Cardiac muscle cell (in vitro differentiated cells and primary cell): ENCODE measurements at regions not wholly inside any gene's neighbourhood (a gene's known extent, or its start where the extent isn't known, plus 50 kb on each side); places are given as distances from the start of the nearest gene placed in this dataset.
A peak's percentile ranks its signal among the peaks of the same experiment; 100 is the strongest.
"Not testable (repeated sequence)": the region's sequence is repeated elsewhere in the genome, so short reads cannot be mapped to it uniquely, and the experiment has no call there.

Experiments
- DNase-seq, 2 donors: peaks; one replicate each; pipeline versions ENCODE4 v3.0.0 to v3.0.0-alpha.2; 2010 to 2017; ENCODE audit warnings: low read depth in 1 of 2, low spot score in 1 of 2
- H3K27ac ChIP-seq: fragments of 200-600 bp; sonication (generic); 2 replicates; pipeline ENCODE4 v1.5.1; 2016
- H3K27me3 ChIP-seq: fragments of 200-600 bp; sonication (generic); 2 replicates; pipeline ENCODE4 v1.6.0; 2016; ENCODE audit warnings: control low read depth
- H3K36me3 ChIP-seq: fragments of 200-600 bp; sonication (generic); 2 replicates; pipeline ENCODE4 v1.5.1; 2016; ENCODE audit warnings: control low read depth
- H3K4me1 ChIP-seq: fragments of 200-600 bp; sonication (generic); 2 replicates; pipeline ENCODE4 v1.8.1; 2017; ENCODE audit warnings: low read depth, mild to moderate bottlenecking, mixed run types
- H3K4me3 ChIP-seq: fragments of 200-600 bp; sonication (generic); 2 replicates; pipeline ENCODE4 v1.5.1; 2016; ENCODE audit warnings: mild to moderate bottlenecking
- H3K9me3 ChIP-seq: fragments of 200-600 bp; sonication (generic); 2 replicates; pipeline ENCODE4 v1.5.1; 2017; ENCODE audit warnings: low read depth, mild to moderate bottlenecking, control low read depth
- TF ChIP-seq, protein P1 (sequence below): IDR thresholded peaks from 2 replicates; pipeline ENCODE4 v1.5.1; 2012; ENCODE audit warnings: low read depth, mild to moderate bottlenecking, low read length

DNA sequence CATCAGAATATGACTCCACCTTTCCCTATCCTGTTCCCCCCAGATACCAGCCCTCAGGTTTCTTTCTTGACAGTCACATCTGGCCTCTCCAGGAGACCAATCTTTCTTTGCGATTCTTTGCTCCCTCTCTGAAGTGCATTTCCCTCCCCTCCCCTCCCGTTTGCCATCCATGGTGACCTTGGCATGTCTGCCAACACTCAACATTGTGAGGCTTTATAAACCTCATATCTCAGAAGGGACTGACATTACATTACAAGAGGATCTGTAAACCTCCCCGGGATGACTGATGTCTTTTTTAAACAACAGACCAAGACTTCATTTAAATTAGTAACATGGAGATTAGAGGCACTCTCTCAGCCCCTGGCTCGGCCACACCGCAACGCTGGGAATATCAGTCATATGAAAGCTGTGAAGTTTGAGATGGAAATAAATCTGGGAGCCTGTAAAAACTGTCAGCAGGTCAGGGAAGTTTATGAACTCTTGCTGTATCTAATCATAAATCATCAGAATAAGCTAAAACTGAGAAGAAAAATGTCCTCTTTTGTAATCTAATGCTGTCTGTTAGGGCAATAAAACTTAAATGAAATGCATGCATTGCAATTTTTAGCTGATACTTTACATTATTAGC is 401.7 kb upstream of the PROX1 start:
- H3K9me3 ChIP-seq: no peaks in the 10 kb centered on the region
- H3K4me1 ChIP-seq: peaks cover 8% of the 10 kb centered on the region
- no peaks in the 10 kb centered on the region for H3K36me3 ChIP-seq

DNA sequence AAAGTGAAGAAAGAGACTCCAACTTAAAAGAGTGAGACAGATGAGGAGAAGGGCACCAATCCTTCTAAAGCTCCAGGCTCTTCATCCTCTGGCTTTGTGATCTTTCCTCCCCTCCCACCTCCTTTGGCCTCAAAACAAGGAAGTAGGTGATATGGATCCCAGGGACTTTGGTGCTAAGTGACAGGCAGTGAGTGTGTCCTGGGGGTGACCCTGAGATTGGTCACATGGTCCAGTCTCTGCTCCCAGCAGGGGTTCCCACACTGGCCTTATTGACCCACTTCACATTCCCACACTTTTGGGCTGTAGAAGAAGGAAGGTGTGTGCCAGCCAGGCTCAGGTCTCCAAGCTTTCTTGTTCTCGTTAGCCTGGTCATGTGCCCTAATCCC is 401.2 kb upstream of the PROX1 start:
- Histone ChIP-seq H3K4me1 (peaks cover 8% of the 10 kb centered on the region), H3K27me3 (no peaks in the 10 kb centered on the region), H3K27ac (peak overlapping the region; percentile 66), H3K9me3 (no peaks in the 10 kb centered on the region), H3K36me3 (no peaks in the 10 kb centered on the region), H3K4me3 (no peak overlapping the region)
- no peak for DNase-seq
- TF ChIP-seq, protein P1, sequence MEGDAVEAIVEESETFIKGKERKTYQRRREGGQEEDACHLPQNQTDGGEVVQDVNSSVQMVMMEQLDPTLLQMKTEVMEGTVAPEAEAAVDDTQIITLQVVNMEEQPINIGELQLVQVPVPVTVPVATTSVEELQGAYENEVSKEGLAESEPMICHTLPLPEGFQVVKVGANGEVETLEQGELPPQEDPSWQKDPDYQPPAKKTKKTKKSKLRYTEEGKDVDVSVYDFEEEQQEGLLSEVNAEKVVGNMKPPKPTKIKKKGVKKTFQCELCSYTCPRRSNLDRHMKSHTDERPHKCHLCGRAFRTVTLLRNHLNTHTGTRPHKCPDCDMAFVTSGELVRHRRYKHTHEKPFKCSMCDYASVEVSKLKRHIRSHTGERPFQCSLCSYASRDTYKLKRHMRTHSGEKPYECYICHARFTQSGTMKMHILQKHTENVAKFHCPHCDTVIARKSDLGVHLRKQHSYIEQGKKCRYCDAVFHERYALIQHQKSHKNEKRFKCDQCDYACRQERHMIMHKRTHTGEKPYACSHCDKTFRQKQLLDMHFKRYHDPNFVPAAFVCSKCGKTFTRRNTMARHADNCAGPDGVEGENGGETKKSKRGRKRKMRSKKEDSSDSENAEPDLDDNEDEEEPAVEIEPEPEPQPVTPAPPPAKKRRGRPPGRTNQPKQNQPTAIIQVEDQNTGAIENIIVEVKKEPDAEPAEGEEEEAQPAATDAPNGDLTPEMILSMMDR: no peak

More for the DNA sequence above, 401.7 kb upstream of the PROX1 start:
- TF ChIP-seq, protein P1: no peak
- Histone ChIP-seq H3K4me3 (no peak overlapping the region), H3K27me3 (no peaks in the 10 kb centered on the region), H3K27ac (peak overlapping the region; percentile 66)
- DNase-seq: peak in 1 of 2 donors; percentile 53

DNA sequence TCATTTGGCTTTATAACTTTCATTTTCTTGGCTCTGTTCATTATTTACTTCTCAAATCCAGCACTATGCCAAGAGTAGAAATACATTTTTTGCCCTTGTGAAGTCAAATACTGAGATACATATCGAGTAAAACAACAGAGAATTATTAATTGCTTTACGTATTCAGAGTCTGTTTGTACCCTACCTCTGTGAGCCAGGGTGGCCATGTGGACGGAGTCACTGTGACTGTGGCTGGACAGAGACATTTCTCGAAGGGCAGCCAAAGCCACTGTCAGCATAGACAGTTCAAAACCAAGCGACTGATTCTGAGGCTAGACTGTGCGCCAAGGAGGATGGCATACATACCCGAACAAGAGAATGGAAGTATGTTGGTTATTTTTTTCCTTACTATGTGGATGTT is 391.0 kb upstream of the PROX1 start:
- H3K27me3 ChIP-seq: no peaks in the 10 kb centered on the region
- no peak for DNase-seq
- no peaks in the 10 kb centered on the region for H3K36me3 ChIP-seq
- no peak overlapping the region for H3K4me3 ChIP-seq
- no peaks in the 10 kb centered on the region for H3K4me1 ChIP-seq
- TF ChIP-seq, protein P1: no peak
- H3K9me3 ChIP-seq: no peaks in the 10 kb centered on the region
- no peak overlapping the region for H3K27ac ChIP-seq

DNA sequence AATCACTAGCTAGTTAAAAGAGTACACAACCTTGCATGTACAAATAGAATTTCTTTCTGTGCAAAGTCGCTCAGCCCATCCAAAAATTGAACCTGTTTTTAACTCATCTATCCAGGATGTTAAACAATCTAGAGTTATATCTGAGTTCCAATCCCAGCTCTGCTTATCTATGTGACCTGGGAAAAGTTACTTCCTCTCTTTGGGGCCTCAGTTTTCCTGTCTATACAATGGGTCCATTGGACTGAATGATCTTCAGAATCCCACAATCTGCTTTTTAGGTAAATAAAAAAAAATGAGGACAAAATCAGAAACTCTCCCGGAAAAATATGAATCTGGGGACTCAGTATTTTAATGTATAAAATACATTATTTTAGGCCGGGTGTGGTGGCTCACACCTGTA is 389.5 kb upstream of the PROX1 start:
- Histone ChIP-seq H3K4me1 (no peaks in the 10 kb centered on the region), H3K27me3 (no peaks in the 10 kb centered on the region), H3K9me3 (no peaks in the 10 kb centered on the region), H3K27ac (no peak overlapping the region), H3K36me3 (no peaks in the 10 kb centered on the region), H3K4me3 (no peak overlapping the region)
- TF ChIP-seq, protein P1: no peak
- no peak for DNase-seq

DNA sequence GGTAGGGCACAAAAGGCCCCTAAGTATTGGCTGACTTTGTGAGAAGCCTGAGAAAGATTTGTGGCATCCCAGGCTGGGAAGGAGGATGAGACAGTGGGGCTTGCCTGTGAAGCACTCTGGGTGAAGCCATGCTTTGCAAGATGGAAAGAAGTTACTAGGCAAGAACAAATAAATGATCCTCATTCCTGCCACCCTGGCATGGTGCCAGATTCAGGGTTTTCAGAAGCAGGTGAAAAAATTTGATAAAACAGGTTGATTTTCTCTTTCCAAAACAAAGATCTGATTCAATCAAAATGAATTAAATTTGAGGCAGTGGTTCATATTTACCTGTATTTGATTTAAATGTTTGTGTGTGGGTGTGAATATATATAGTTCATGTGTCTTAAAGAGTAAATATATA is 386.9 kb upstream of the PROX1 start:
- TF ChIP-seq, protein P1: no peak
- no peak for DNase-seq
- Histone ChIP-seq H3K27ac (no peak overlapping the region), H3K27me3 (no peaks in the 10 kb centered on the region), H3K9me3 (no peaks in the 10 kb centered on the region), H3K4me3 (no peak overlapping the region), H3K4me1 (no peaks in the 10 kb centered on the region), H3K36me3 (no peaks in the 10 kb centered on the region)

DNA sequence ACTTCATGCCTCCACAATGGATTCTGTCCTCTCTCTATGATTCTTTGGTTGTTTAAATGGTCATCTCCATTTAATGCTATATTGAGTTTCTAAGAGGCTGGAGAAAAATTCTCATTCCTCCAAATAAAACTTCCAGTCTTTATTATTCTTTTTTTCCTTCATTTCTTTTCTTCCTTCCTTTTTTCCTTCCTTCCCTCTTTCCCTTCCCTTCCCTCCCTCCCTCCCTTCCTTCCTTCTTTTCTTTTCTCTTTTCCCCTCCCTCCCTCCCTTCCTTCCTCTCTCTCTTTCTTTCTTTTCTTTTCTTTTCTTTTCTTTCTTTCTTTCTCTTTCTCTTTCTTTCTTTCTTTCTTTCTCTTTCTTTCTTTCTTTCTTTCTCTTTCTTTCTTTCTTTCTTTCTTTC is 386.1 kb upstream of the PROX1 start:
- not testable (repeated sequence) for H3K27me3 ChIP-seq, DNase-seq, H3K4me1 ChIP-seq, H3K4me3 ChIP-seq, H3K27ac ChIP-seq, H3K36me3 ChIP-seq, H3K9me3 ChIP-seq
